ENCODE measurements at regions not wholly inside any gene's neighbourhood (a gene's known extent, or its start where the extent isn't known, plus 50 kb on each side); places are given as distances from the start of the nearest gene placed in this dataset.
A peak's percentile ranks its signal among the peaks of the same experiment; 100 is the strongest.
"Not testable (repeated sequence)": the region's sequence is repeated elsewhere in the genome, so short reads cannot be mapped to it uniquely, and the experiment has no call there.

DNA sequence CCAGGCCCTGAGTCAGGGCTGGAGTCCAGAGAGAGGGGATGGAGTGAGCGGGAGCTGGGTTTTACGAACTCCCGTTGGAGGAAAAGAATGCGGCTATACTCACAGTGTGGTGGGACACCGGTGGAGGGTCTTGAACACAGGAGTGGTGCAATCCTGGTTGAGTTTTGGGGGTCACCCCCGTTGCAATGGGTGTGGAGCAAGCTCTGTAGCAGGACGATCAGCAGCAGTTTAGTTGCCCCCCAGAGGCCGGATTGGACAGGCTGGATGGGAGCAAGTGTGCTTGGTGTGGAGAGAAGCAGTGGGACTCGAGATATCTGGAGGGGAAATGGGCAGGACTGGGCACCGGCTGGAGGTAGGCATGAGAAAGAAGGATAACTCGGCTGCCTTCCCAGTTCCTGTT lies 72.3 kb upstream of the TWIST2 start:
- DNase-seq (ENCODE audit: low read depth in 2 of 3, low spot score in 2 of 3): no peak

DNA sequence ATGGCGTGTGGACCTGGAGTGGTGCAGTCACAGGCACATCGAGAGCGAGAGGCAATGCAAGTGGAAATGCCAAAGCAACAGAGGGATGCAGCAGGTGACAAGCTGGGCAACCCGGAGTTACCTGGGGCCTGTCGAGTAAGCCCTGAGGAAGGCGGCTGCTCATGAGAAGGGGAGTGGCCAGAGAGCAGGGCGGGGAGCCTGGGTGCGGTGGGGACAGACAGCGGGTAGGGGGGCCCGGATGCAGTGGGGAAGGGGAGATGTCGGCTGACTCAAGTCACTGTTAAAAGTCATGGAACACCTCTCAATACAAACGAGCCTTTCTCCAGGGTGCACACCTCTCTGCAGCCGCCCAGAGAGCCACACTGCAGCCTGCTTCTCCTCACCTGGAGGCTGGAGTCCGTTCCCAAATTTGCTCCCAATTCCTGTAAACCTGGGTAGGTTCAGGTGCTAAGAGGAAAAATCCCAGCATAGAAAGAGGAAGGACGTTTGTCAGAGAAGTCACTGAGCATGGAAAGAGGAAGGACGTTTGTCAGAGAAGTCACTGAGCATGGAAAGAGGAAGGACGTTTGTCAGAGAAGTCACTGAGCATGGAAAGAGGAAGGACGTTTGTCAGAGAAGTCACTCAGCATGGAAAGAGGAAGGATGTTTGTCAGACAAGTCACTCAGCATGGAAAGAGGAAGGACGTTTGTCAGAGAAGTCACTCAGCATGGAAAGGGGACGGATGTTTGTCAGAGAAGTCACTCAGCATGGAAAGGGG lies 71.7 kb upstream of the TWIST2 start:
- DNase-seq (ENCODE audit: low read depth in 2 of 3, low spot score in 2 of 3): no peak

DNA sequence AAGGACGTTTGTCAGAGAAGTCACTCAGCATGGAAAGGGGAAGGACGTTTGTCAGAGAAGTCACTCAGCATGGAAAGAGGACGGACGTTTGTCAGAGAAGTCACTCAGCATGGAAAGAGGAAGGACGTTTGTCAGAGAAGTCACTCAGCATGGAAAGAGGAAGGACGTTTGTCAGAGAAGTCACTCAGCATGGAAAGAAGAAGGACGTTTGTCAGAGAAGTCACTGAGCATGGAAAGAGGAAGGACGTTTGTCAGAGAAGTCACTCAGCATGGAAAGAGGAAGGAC lies 71.2 kb upstream of the TWIST2 start:
- DNase-seq (ENCODE audit: low read depth in 2 of 3, low spot score in 2 of 3): not testable (repeated sequence)

DNA sequence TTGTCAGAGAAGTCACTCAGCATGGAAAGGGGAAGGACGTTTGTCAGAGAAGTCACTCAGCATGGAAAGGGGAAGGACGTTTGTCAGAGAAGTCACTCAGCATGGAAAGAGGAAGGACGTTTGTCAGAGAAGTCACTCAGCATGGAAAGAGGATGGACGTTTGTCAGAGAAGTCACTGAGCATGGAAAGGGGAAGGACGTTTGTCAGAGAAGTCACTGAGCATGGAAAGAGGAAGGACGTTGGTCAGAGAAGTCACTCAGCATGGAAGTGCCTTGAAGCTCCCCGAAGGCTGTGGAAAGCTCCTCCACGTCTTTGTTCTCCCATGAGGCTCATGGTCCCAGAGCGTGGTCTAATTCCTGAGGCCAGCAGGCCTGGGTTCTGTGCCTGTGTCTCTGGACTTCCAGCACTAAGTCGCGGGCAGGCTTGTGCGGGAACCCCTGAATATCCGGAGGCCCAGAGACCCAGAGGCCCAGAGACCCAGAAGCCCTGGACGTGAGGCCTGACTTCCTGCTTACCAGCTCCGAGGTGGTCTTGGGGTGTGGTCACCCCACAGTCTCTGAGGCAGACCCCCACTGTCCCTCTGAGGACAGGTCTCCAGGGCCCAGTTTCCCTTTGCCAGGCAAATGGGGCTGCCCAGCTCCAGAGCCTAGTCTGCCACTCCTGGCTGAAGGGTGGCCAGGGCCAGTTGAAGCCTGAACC lies 70.4 kb upstream of the TWIST2 start:
- no peak for DNase-seq (ENCODE audit: low read depth in 2 of 3, low spot score in 2 of 3)

DNA sequence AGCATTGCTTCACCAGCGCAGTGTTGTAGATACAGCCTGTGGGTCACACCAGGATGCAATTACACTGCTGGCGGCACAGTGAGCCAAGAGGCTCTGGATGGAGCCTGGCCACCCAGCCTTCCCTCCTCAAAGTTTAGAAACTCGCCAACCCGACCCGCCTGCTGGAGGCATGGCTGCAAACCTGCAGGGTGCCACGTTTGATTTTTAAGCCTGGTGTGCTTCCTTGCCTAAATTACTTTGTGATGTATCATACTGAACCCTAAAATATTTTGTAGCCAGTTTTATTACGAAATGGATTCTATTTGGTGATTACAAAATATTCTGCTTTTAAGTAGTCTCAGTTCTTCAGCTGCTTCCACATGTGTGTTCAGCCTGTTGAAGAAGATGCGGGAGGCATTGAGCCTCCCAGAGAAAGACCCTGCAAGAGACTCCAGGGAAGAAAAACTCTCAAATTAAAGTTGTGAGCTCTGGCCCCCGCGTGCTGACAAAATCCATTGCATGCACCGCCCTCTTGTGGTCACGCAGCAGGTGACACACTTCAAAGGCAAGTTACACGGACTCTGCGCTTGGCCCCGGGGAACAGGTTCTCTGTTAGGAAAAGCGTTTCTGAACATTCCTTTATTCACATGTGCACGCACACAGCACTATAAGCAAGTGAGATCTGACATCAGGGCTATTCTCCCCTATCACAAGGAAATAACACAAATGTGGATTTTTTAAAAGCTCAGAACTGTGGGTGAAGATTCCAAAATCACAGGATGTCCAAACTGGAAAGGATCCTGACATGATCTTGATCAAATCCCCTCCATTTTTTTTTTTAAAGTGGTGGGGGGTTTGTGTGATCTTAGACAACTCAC lies 63.0 kb upstream of the TWIST2 start:
- DNase-seq (ENCODE audit: low read depth in 2 of 3, low spot score in 2 of 3): peak; percentile 11 to 24 (median 19)

DNA sequence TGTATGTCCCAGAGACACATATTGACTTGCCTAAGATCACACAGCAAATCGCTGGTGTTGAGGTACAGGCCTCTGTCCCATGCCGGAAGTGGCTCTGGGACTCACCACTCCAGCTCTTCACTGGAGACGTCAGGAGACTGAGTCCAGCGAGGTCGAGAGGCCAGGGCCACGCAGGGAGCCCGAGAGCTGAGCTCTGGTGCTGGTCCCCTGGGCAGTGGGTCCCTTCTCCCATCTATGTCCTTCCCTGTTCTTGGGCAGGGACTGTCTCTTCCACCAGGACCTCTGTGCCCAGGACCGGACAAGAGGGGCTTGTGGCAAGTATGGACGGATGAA lies 62.4 kb upstream of the TWIST2 start:
- no peak for DNase-seq (ENCODE audit: low read depth in 2 of 3, low spot score in 2 of 3)

DNA sequence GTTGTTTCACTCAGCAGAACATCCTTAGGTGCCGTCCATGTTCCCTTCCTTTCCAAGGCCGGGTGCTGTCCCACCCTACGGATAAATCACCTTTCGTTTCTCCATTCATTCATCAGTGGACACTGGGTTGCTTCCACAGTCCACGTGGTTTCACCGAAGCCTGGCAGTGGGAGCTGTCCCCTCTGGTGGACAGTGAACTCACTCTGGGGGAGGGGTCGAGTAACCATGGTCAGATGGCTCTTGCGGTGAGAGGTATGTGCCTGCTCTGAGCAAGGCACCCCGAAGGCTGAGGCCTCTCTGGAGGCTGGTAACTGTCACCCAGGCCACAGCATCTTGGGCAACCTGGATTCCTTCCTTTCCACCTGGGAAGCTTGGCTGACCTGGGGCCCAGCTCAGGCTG lies 61.5 kb upstream of the TWIST2 start:
- DNase-seq (ENCODE audit: low read depth in 2 of 3, low spot score in 2 of 3): no peak

DNA sequence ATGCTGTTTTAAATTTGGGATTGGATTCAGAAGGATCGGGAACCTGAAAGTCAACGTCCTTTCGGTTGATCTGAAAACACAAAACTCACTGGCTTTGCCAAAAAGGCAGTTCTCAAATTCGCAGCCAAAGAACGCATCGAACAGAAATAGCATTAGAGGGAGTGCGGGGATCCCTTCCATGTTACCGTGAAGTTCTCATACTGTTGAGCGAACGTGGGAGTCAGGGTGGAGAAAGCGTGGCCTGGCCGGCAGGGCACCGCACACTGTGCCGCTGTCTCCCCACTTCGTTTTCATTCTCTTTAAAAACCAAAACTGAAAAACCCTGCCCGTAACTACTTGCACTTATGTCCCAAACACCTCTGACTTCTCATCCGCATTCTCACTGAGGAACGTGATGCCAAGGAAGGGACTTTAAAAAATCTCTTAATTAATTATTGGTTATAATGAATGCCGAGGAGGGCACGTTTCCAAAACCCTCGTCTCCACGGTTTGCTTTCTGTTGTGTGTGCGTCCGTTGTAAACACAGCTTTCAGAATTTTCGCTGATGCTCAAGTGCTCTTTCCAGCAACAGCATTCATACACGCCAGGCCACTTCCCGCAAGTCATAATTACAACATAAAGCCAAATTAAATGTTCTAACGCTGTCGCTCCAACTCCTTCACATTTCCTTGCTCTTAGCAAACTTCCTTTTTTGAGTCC lies 60.9 kb upstream of the TWIST2 start:
- no peak for DNase-seq (ENCODE audit: low read depth in 2 of 3, low spot score in 2 of 3)

DNA sequence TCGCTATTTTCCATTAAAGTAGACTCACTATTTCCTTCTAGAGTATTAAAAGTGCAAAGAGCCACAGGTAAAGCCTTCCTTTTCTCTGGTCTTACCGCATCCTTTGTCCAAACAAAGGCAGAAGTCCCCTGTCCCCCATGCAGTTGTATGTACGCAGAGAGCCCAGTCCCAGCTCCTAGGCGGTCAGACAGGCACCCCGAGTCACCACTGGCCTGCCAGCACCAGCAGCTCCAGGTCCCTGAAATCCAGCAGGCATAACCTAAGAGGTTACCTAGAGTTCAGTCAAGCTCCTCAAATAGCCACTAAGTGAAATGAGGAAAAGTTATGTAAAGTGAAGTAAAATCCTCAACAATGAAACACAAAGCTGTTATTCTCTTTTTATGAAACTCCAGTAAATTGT lies 60.4 kb upstream of the TWIST2 start:
- no peak for DNase-seq (ENCODE audit: low read depth in 2 of 3, low spot score in 2 of 3)

DNA sequence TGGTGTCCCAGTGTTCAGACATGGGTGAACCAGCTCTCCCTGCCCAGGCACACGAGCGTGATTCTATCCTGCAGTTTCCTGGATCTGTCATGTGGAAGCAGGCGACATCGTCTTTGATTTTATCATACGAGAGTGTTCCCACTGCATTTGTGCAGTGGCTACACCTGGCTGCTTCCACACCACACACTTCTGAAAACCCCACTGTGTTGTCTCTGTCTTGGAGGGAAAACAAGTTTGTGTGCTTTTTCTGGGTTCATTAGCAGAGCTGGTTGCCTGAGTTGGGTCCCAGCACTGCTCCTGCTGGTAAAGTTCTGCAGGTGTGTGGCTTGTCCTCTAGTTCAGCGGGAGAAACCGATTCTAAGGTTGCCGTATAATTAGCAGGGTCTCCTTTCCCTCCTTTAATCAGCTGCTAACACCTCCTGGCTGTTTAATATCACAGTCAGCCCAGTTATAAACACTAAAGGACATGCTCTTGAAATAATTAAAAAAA lies 58.5 kb upstream of the TWIST2 start:
- DNase-seq (ENCODE audit: low read depth in 2 of 3, low spot score in 2 of 3): no peak

DNA sequence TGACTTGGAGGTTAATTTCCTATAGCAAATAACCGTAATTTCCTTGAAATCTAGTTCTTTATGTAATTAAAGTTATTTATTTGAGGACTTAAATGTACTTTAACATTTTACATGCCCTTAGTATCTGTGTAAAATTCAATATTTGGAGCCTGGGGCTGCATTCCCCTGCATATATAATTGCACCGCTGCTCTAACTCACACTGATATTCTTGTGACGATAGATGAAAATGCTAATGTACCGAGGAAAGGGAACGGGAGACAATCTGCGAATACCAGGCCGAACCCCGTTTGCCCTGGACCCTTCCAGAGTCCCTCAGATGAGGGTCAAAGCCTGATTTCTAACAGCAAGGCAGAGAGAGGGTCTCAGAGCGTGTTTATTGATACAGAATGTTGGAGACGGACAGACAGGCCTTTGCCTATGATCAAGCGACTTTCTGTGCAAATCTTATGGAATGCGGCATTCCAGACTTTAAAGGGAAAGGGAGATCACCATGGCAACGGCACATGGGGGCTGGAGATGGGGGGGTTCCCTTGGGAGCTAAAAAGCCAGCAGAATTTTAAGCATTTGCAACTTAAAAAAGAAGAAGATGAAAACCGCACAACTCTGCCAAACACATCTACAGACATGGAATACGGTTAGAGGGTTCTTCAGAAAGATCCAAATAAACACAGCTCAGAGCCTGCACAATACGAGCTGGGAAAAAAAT lies 57.6 kb upstream of the TWIST2 start:
- DNase-seq (ENCODE audit: low read depth in 2 of 3, low spot score in 2 of 3): no peak

DNA sequence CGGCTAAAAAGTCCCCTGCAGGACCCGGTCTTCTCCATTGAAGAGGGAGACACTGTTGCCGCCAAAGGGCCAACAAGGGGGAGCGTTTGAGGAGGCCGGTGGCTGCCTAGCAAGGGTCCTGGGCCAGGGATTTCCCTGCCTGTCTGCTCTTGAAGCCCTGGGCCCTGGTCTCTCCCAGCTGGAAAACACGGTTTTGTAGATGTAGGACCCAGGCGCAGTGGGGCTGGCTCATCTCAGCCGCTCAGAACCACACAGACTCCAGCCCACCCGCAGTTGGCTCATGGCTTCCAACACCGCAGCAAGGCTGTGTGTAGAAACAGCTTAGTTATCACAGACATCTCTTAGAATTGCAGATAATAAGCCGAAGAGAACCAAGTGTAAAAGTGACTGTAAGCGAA lies 57.1 kb upstream of the TWIST2 start:
- DNase-seq (ENCODE audit: low read depth in 2 of 3, low spot score in 2 of 3): no peak

DNA sequence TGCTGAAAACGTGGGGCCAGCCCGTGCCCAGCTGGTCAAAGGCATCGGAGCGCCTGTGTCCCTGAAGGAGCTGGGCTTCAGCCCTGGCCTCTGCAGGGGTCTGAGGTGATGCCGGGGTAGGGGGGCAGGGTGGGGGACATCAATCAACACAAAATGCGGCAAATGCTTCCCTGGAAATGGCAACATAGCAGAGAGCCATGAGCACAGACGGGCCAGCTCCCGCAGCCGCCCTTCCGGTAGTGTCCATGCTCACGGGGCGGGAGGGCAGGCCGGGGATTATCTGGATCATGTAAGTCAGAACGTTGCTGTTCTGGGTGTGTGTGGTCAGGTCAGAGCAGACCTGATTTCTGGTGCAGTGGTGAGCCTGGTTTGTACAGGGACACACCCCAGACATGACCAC lies 56.5 kb upstream of the TWIST2 start:
- no peak for DNase-seq (ENCODE audit: low read depth in 2 of 3, low spot score in 2 of 3)

DNA sequence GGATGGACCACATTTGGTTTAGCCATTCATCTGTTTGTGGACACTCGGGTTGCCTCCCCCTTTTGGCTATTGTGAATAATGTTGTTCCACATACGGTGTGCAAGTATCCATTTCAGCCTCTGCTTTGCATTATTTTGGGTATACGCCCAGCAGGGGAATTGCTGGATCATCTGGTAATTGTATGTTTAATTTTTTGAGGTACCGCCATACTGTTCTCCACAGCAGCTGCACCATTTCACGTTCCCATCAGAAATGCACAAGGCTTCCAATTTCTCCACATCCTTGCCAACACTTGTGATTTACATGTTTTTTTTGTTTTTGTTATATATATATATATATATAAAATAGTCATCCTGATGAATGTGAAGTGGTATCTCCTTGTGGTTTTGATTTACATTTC lies 54.6 kb upstream of the TWIST2 start:
- no peak for DNase-seq (ENCODE audit: low read depth in 2 of 3, low spot score in 2 of 3)

DNA sequence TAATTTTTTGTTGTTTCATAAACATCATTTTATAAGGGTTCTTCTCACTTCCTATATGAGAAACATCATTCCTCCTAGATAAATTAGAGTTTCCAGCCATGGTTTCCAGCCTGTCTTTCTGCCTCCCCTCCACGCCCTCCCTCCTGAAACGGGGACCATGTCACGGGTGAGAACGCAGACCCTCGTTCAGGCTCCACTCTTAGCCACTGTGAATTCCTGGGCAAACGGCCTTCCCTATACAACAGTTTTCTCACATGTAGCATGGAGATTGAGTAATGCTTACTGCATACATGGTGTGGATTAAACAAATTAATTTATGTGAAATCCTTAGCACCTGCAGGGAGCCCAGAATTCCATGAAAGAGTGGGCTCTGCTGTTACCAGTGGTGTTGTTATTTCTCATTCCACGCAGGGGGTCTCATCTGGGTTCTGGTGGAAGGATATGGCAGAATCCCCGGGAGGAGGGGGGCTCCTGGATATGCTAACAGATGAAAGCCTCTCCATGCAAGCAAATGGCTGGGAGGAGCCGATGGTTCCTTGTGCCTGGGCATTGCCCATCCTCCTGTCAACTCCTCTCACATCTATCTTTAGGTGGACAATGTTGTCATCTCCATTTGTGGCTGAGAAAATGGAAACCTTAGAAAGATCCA lies 54.0 kb upstream of the TWIST2 start:
- DNase-seq (ENCODE audit: low read depth in 2 of 3, low spot score in 2 of 3): no peak

DNA sequence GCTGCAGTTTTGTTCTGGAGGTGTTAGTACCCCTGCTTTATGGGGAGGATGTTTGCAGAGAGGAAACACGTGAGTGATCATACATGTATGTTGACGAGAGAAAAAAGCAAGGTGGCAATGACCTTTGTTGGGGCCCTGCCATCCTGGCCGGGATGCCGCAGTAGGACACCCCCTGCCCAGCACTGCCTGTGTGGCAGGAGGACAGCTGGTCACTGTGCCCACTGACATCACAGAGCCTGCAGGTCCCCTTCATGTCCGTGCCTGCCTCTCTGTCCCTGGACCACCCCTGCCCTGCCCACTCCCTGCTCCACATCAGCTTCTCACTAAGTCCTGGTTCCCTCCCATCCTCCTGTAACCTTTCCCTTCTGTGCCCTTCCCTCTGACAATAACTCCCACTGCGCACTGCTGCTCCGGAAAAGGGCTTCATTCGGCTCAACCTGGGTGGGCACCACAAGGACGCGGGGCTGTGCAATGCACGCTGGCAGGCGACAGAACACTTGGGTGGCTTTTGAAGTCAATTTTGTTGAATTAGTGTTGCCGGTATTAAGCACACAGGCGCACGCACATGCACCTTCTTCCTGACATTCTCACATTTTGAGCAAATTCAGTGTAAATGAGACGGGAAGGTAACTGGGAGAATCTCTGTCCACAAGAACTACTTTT lies 51.5 kb upstream of the TWIST2 start:
- DNase-seq (ENCODE audit: low read depth in 2 of 3, low spot score in 2 of 3): no peak

DNA sequence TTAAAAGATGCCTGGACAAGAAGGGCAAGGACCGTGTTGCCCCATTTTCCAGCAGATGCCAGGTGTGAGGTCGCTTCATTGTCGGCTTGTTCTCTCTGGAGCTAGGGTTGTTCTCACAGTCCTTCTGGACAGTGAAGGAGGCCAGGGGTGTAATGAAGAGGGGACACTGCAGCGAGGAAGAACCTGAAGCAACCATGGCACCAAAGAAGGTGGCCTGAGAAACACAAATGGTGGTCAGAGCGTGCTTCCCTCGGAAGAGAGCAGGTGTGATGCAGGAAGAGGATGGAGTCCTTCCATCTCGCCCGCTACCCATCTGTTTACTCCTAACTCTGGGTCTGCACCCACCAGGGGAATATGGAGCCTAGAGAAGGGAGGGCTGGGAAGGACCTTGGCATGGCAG lies 50.3 kb upstream of the TWIST2 start:
- DNase-seq (ENCODE audit: low read depth in 2 of 3, low spot score in 2 of 3): no peak

Data from activated CD8-positive, alpha-beta memory T cell treated with anti-CD3 and anti-CD28 coated beads for 48 hours (primary cell).